HG03108 (cell line): ENCODE measurements at regions not wholly inside any gene's neighbourhood (a gene's known extent, or its start where the extent isn't known, plus 50 kb on each side); places are given as distances from the start of the nearest gene placed in this dataset.
"Not testable (repeated sequence)": the region's sequence is repeated elsewhere in the genome, so short reads cannot be mapped to it uniquely, and the experiment has no call there.

ENCODE experiments used
- ATAC-seq: cut with Tn5 transposase; IDR thresholded peaks from one replicate; pipeline ENCODE4 v1.9.1; 2021; ENCODE audit warnings: moderate library complexity; ENCODE audit not compliant: unreplicated experiment

DNA sequence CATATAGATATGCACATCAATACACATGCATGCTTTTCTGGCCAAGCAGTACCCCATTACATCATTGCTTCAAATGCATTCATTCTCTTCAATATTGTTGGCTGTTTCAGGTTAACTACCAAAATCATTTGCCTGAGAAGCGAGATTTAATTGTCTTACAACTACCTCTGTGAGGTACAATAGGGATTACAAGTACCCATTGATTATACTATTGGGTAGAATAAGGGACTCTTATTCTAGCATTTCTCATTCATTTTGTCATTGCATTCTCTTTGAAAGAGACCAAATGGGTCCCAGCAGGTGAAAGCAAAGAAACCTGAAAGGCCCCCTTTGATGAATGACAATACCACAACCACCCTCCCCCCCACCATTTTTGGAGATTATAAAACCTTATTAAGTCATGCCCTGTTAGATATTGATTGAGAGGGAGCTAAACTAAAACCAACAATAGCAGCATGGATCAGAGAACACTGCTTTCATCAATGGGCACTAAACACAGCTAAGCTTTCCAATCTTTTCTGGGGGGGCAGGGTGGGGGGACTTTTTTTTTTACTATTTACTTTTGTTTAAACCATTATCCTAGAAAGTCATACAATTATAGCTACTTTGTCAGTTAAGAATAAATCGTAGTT is 375.0 kb upstream of the CCNH start:
- no peak for ATAC-seq

GRCh38 chr5:87787086-87787485 is 374.4 kb upstream of the CCNH start:
- ATAC-seq = no peak

DNA sequence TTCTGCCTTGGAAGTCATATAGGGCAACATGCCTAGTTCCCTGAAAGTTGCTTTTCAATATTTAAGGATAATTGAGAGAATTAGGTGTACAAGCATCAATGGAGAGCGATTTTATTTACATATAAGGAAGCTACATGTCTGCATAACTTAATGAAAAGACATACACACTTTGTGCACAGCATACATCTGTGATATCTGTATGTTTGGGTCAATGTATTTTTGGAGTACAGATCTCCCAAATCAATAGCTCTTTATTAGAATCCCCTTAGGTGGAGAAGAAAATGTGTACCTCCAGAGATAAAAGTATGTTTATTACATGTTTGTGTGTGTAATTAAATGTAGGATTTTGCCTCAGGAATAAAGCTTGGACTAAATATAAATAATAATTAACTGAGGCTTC is 373.7 kb upstream of the CCNH start:
- ATAC-seq = no peak

- no peak for ATAC-seq
Measured at GRCh38 chr5:87785554-87786335, 373.0 kb upstream of the CCNH start.

- no peak for ATAC-seq
Measured at GRCh38 chr5:87784879-87785495, 372.3 kb upstream of the CCNH start.

DNA sequence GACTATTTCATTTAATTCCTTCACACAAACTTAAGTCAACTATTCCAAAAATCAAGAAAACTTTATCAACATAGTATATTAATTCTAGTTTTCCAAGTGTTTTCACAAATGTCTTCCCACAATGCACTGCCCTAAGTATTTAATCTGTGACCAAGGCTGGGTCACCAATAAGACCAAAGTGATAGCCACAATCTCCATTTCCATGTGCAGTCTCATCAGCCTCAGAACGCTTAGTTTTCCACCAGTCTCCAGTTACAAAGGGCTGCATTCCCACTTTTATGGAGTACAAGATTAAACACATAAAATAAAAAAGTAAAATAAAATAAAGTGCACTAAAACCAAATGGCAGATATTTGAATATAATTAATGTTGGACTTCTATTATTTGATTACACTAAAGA is 371.6 kb upstream of the CCNH start:
- no peak for ATAC-seq

DNA sequence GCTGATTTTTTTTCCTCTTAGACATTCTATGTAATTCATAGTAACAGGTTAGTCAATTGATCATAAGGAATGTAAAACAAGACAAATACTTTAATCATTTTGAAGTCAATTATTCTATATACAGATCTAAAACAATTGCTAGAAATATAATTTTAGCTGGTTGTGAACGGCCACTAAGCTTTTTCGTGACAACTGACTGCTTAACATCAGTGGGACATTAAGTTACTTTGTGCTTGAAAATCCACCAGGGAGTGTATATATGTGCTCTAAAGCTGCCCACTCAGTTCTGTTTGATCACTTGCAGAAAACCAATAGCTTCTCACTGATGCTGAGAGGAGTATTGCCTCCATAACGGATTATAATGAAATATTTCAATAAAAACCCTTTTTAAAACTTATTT is 370.2 kb upstream of the CCNH start:
- no peak for ATAC-seq

- no peak for ATAC-seq
Measured at GRCh38 chr5:87781976-87782375, 369.2 kb upstream of the CCNH start.

GRCh38 chr5:87780831-87781760 is 368.4 kb upstream of the CCNH start:
- ATAC-seq = peak; percentile 97

- no peak for ATAC-seq
Measured at GRCh38 chr5:87778876-87779275, 366.1 kb upstream of the CCNH start.

GRCh38 chr5:87777877-87778276 is 365.1 kb upstream of the CCNH start:
- no peak for ATAC-seq

DNA sequence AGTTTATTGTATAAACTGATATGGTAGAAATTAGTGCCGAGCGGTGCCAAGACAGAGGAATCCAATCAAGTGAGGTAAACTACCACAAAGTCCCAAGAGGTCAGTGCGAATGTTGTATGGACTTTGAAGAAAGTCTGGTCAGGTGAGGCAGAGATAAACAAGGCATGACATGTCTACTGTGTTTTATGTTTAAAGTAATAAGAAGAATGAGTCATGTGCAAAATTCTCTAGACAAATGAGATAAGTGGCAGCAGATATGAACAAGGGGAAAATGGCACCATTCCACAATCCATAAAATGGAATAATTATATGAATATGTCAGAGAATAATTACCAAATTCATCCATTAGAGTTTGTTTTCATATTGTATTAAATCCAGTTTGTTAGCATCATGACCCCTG is 364.1 kb upstream of the CCNH start:
- no peak for ATAC-seq

- not testable (repeated sequence) for ATAC-seq
Measured at GRCh38 chr5:87776302-87776701, 363.6 kb upstream of the CCNH start.

GRCh38 chr5:87775228-87775627 is 362.5 kb upstream of the CCNH start:
- no peak for ATAC-seq

- no peak for ATAC-seq
Measured at GRCh38 chr5:87774804-87775203, 362.1 kb upstream of the CCNH start.

DNA sequence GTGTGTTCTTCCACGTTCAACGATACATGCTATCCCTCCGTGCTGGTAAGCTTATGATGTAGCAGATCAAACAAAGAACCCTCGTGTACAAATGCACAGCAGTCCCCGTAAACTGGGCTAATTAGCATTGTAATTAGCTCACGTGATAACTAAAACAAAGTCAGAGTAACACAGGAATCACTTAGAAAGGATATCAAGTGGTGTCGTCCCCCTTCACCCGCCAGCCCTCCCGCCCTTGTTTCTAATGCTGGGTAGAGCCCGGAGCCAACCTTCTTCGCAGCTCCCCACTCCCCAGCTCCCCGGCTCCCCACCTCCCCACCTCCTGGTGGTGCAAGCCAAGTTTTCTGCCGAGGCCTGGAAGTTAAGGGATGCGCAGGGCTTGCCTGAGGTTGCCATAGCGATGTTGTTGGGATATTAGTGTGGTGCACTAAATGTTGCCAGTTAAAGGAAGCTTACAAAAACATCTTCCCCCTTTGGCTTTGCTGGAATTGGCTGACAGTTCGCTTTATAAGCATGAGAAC is 357.9 kb upstream of the CCNH start:
- ATAC-seq = no peak

DNA sequence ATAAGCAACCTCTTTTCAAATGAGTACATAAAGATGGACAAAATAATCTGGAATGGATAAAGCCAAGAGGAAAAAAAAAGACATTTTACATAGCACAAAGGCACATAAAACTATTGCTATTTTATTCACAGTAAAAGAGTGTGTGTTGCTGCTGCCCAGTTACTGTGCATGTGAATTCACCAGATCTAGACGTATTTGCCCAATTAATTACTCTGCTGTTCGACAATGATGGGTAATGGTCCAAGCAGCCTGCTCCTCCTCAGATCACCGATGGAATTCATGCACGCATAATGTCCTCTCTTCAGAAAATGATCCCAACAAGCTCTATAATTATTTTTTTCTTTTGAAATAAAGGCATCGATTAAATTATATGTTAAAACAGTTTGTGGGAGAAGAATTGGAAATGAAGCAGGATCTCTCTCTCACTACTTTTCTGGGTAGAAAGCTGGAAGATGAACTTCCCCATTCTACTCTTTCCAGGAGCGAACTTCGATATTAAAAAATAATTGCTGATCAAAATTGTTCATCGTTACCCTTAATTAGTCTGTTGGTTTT is 357.4 kb upstream of the CCNH start:
- ATAC-seq = no peak

DNA sequence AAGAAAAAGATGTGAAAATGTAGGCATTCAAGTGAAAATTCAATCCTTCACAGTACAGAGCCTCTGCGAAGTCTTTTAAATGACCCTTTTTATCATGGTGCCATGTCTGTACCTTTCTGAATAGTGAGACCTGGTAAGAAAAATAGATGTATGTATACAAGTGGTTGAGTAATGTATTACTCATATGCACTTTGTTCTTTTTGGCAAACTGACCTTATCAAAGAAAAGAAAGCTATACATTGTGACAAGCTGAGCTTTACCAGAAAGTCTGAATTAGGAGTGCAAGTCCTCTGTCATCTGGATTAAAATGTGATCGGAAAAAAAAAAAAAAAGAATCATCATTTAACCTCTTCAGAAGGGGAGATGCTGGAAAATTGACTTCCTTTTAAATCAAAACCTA is 356.4 kb upstream of the CCNH start:
- no peak for ATAC-seq

- ATAC-seq = no peak
Measured at GRCh38 chr5:87768190-87768589, 355.5 kb upstream of the CCNH start.

- ATAC-seq = no peak
Measured at GRCh38 chr5:87765009-87765408, 352.3 kb upstream of the CCNH start.

GRCh38 chr5:87762631-87763030 is 349.9 kb upstream of the CCNH start:
- ATAC-seq = no peak
